ENCODE measurements at regions not wholly inside any gene's neighbourhood (a gene's known extent, or its start where the extent isn't known, plus 50 kb on each side); places are given as distances from the start of the nearest gene placed in this dataset.

DNA sequence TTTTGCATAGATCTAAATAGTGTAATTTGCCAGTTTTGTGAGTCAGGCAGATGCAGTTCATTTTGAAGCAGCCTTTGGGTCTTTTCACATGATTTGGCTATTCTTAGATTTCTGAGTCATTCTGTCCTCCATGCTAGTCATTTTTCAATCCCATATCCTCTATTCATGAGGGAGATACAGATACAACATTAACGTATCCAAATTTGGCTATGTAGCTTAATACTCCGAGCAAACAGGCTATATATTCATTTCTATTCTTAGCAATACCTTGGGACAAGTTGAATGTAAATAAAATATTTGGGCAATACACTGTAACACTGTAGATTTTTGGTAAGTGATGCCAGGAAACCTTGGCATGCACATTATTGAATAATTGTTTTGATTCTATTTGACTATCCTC, 270.7 kb upstream of the PDE3A start:
- TF ChIP-seq POLR2A (IDR thresholded peaks at IDR 0.05; ENCODE audit: low read depth, low read length) (no peak), POLR2AphosphoS5 (IDR thresholded peaks at IDR 0.05; ENCODE audit: low read depth, low read length) (no peak), TAF1 (IDR thresholded peaks at IDR 0.05; ENCODE audit: low read depth, low read length) (no peak), SPI1 (IDR thresholded peaks at IDR 0.05; ENCODE audit: low read depth, low read length) (peak; percentile 88), POU2F2 (IDR thresholded peaks at IDR 0.05; ENCODE audit: low read depth, low read length) (no peak)

All from GM12891 (cell line).